ENCODE measurements at regions not wholly inside any gene's neighbourhood (a gene's known extent, or its start where the extent isn't known, plus 50 kb on each side); places are given as distances from the start of the nearest gene placed in this dataset.

GRCh38 chr20:23135449-23136420, 49.6 kb upstream of the CD93 start:
- TF ChIP-seq CTCF (conservative IDR thresholded peaks at IDR 0.05; ENCODE audit: low read depth, low read length) (no peak), POLR2A (IDR thresholded peaks at IDR 0.05; ENCODE audit: low read depth, low read length) (no peak), USF2 (IDR thresholded peaks at IDR 0.05; ENCODE audit: low read depth, low read length) (no peak), MAFK (IDR thresholded peaks at IDR 0.05; ENCODE audit: low read depth, low read length) (no peak), RAD21 (IDR thresholded peaks at IDR 0.05; ENCODE audit: low read length) (no peak), ELK1 (IDR thresholded peaks at IDR 0.05; ENCODE audit: borderline replicate concordance, low read depth, low read length) (no peak), RFX5 (IDR thresholded peaks at IDR 0.05; ENCODE audit: low read depth, low read length) (no peak), MAZ (IDR thresholded peaks at IDR 0.05; ENCODE audit: borderline replicate concordance, low read depth, low read length) (no peak), NFE2L2 (IDR thresholded peaks at IDR 0.05; ENCODE audit: low read depth, low read length) (no peak), CHD1 (IDR thresholded peaks at IDR 0.05; ENCODE audit: low read depth, low read length) (no peak), RCOR1 (IDR thresholded peaks at IDR 0.05; ENCODE audit: insufficient replicate concordance, low read length) (no peak), SMC3 (IDR thresholded peaks at IDR 0.05; ENCODE audit: low read depth, low read length) (no peak)
